ENCODE measurements at regions not wholly inside any gene's neighbourhood (a gene's known extent, or its start where the extent isn't known, plus 50 kb on each side); places are given as distances from the start of the nearest gene placed in this dataset.

DNA sequence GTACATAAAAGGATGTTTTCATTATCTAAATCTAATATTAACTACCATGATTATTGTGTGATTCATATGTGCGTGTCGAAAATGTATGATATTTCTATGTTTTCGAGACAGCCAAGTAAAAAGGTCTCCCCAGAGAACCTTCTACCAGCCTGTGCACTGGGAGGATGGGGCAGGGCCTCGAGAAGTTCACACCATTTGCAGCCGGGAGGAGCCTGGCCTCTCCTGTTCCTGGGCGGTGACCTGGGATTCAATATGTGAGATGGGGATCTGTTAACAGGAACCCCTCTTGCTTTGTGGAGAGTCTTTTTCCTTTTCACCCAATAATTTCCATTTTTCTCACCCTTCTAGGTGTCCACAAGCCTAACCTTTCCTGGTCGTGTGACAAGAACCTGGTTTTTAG, 189.3 kb downstream of the IPO8 start:
- no peak for DNase-seq

DNA sequence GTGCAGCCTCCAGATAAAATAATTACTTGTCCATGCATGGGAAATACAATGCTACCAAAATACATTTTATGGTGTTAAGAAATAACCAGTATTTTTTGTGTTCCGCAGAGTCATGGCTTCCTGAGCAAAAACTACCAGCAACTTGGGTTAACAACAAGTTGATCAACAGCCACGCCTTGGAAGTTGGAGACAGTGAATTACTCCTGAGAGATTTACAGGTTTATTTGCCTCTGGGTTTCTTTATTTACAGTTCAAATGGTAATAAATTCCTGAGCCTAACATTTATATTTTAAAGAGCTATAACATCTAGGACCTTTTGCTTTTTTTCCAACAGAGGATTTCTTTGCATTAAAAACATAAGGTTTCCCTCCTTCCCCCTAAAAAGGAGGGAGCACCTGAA, 194.0 kb downstream of the IPO8 start:
- no peak for DNase-seq

DNA sequence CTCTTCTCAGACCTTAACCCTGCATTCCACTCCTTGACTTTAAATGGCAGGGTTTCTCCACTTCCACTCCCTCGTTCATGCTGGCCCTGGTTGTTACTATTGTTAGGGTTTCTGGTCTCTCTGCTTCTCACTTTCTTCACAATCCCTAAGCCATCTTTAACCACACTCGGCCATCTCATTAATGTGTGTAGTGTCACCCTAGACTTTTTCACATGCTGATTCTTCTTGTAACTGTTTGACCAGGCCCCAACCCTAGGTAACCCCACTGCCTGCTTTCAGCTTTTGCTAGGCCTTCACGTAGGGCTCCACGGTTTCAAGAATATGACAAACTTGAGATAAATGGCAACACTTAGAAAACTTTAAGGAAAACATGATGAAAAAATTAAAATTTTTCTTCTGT, 195.1 kb downstream of the IPO8 start:
- no peak for DNase-seq

- DNase-seq, result no peak
Observed at GRCh38 chr12:30485230-30485890, 210.3 kb downstream of the IPO8 start.

DNA sequence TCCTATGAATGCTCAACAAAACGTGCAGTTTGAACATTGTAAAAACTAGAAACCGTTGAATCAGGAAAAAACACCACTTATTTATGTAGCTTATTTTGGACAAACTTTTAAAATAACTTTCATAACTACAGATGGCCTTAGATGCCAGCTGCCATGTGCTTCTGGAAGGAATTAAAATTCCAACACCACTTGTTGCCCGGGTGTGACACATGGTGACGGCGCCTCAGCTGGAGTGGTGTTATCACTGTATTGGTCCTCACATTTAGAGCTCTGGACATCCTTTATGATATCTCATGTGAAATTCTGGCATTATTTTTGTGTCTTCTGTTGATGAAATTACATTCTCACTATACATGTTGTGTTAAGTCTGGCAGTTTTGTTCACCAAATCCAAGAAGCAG, 211.0 kb downstream of the IPO8 start:
- DNase-seq, result no peak

GRCh38 chr12:30482650-30483049, 213.0 kb downstream of the IPO8 start:
- DNase-seq, result no peak

DNA sequence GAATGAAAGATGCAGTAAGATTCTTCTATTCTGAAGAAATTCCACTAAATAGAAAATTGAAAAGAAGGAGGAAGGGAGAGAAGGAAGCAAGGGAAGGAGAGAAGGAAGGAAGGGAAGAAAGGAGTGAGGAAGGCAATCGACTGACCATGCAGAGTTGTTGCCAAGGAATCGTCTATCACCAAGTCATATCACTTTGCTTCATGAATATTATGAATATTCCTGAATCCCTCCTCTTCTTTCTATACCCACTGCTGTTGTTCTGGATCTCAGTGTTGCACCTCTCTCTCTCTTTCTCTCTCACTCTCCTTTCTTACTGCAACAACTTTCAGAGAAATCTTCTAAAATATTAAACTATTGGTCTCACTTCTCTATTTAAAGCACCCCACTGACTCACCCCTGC, 222.4 kb downstream of the IPO8 start:
- no peak for DNase-seq

- no peak for DNase-seq
Observed at GRCh38 chr12:30466093-30466585, 229.5 kb downstream of the IPO8 start.

DNA sequence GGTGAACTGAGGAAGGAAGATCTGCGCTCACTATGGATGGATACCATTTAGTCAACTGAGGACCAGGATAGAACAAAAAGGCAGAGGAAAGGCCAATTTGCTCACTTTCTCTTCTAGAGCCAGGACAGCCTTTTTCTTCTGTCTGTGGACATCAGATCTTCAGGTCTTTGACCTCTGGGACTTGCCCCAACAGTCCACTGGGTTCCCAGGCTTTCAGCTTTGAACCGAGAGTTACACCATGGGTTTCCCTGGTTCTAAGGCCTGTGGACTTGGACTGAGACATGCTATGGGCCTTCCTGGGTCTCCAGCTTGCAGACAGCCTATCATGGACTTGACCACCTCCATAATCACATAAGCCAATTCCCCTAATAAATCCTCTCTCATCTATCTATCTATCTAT, 232.0 kb downstream of the IPO8 start:
- DNase-seq, result no peak

DNA sequence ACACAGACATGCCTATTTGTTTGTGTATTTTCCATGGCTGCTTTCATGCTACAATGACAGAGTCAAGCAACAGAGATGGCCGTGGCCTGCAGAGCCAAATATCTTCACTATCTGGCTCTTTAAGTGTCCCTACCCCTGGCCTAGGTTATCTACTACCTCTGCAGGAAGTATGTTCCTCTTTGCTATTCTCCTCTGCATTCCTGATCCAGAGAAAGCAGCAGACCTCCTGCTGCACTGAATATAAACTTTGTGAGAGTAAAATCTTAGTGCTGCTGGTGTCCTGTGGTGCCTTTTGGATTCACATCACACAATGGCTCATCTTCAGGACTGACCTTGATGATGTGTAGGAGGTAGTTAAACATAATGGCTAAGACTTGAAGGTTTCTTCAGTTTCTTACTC, 233.4 kb downstream of the IPO8 start:
- DNase-seq, result no peak

- DNase-seq, result peak; percentile 10
Observed at GRCh38 chr12:30461026-30461615, 234.5 kb downstream of the IPO8 start.

GRCh38 chr12:30458453-30458852, 237.2 kb downstream of the IPO8 start:
- no peak for DNase-seq

DNA sequence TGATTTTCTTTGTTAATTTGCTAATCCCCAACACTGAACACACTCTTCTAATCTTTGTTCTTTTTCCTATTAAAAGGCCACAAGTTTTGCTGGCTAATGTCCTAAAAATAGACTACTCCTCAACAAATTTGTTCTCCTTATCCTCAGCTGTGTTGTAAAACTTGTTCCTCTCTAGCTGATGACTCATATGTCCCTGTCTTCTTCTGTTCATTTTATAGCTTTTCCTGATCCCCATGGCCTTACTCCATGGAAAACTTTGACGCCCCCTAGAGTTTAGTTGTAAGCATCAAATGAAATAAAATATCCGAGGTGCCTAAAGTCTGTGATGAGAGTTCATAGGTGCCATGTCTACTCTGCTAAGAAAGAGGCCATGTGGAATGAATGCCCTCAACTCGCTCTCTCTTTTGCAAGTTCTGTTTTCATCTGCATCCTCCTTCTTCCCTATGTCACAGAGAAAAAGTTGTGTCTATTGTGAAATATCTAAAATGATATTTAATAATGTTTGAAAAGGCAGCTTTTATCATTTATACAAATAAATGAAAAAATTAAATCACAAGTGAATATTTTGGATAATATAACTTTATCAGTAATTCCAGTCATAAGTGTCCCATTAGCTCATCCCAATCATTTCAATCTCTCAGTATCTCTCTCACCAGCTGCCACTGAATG, 237.9 kb downstream of the IPO8 start:
- DNase-seq, result no peak

GRCh38 chr12:30450872-30451271, 244.8 kb downstream of the IPO8 start:
- no peak for DNase-seq

- DNase-seq, result no peak
Observed at GRCh38 chr12:30450226-30450625, 245.4 kb downstream of the IPO8 start.

DNA sequence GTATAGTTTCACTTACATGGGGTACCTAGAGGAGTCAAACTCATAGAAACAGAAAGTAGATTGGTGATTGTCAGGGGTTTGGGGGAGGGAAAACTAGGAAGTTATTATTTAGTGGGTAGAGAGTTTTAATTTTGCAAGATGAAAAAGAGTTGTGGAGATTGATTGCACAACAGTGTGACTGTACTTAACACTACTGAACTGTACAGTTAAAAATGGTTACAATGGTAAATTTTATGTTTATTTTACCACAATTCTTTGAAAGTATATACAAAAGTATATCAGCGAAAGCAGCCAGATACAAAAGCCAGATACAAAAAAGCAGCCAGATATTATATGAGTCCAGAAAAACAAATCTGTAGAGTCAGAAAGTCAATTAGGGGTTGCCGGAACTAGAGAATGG, 247.6 kb downstream of the IPO8 start:
- no peak for DNase-seq

DNA sequence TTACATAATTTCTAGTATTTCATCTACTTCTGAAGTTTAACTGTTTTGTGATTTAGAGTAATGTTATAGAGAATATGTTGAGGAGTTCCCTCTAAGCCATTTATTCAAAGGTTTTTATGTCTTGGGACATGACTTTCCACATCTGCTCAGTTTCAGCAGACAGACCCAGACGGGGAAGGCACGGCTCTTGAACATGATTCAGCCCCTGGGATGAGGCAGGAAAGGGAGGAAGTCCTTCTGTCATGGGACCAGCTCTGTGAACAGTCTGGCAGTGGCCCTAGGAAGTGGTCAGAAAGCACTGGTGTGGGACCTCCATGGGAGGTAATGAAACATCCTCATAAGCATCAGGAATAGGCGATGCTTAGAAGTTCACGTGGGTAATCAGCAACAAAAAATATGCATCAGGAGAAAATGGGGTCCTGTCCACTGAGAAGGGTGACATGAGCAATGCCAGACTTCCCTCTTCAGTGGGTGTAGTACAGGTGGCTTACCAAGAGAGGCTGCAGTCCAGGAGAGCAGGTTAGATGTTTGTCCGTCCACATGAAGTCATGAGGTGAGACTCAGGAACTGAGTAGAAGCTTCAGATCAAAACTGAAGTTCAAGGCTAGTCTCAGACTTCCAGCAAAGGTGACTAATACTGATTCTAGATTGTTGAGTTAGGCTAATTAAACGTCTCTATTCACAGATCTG, 248.5 kb downstream of the IPO8 start:
- no peak for DNase-seq

GRCh38 chr12:30442461-30442860, 253.2 kb downstream of the IPO8 start:
- no peak for DNase-seq

- DNase-seq, result no peak
Observed at GRCh38 chr12:30440826-30441602, 254.7 kb downstream of the IPO8 start.

DNA sequence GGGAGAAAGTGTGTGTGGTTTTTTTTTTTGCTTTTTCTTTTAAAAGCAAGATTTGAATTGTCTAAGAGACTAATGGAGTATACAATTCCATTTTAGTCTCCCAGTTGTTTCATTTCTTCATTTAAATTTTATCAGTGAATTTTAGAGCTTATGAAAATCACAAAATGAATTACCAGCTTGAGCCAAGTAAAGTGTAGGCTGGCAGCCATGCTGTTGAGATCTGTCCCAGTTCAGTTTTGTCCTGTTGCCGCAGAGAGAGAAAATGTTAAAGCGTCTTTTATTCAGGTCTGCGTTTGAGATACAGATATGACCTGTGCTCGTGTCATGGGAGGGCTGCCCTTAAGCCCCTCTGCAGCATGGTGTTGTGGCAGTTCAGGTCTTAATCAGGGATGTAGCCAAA, 256.5 kb downstream of the IPO8 start:
- no peak for DNase-seq

DNA sequence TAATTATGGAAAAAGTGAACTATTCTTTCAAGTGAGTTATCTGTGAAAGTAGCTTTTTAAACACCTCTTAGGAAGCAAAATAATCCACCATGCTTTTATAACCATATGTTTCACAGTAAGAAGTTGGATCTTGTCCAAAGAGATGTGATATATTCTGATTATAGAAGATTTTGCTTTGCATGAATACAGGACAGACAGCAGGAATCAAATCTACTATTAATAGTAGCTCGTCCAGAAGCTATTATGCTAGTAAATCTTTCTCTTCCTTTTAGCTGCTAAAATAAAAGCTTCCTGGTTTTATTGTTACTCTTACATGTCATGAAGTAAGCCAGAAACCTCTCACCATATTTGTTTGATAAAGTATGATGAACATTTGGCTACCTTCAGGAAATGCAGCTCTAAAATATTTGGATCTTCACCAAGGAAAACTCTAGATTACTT, 257.0 kb downstream of the IPO8 start:
- DNase-seq, result no peak

- no peak for DNase-seq
Observed at GRCh38 chr12:30437616-30438015, 258.1 kb downstream of the IPO8 start.

GRCh38 chr12:30437044-30437443, 258.6 kb downstream of the IPO8 start:
- no peak for DNase-seq
